GM21447 (cell line): ENCODE measurements at regions not wholly inside any gene's neighbourhood (a gene's known extent, or its start where the extent isn't known, plus 50 kb on each side); places are given as distances from the start of the nearest gene placed in this dataset.

Experiments used
- ATAC-seq: cut with Tn5 transposase; IDR thresholded peaks from one replicate; pipeline ENCODE4 v1.9.1; 2021; ENCODE audit not compliant: unreplicated experiment

DNA sequence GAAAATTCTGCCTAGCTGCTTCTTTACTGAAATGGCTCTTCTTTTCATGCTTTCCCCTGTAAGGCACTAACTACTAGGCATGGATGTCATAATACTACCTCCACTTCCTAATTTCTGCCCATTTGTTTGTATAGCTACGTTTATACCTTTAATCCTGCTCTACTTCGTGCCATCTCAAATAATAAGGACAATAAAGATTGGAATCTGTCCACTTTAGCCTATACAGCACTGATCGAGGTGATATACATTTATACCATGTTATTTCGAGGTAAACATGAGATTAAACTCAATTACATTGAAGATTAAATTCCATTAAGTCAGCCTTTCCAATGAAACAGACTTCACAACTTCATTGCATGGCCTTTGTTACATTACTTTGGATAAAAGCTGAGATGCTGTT, 390.6 kb upstream of the MARCKS start:
- ATAC-seq, result no peak

DNA sequence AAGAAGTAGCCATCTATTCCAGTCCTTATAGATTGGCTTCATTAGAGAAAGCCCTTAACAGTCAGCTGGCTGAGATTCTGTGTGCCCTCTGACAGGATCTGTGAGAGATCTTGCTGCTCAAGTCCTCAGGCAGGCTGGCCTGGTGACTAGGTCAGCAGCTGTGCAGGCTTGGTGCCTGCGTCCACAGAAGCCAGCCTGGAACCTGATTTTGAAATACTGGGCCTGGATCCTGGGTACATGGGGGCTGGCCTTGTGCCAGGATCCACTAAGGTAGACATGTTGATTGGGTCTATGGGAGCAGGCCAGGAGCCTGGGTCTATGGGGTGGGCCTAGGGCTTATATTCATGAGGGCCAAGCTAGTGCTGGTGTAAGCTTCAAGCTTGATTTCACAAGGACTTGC, 381.8 kb upstream of the MARCKS start:
- ATAC-seq, result no peak

DNA sequence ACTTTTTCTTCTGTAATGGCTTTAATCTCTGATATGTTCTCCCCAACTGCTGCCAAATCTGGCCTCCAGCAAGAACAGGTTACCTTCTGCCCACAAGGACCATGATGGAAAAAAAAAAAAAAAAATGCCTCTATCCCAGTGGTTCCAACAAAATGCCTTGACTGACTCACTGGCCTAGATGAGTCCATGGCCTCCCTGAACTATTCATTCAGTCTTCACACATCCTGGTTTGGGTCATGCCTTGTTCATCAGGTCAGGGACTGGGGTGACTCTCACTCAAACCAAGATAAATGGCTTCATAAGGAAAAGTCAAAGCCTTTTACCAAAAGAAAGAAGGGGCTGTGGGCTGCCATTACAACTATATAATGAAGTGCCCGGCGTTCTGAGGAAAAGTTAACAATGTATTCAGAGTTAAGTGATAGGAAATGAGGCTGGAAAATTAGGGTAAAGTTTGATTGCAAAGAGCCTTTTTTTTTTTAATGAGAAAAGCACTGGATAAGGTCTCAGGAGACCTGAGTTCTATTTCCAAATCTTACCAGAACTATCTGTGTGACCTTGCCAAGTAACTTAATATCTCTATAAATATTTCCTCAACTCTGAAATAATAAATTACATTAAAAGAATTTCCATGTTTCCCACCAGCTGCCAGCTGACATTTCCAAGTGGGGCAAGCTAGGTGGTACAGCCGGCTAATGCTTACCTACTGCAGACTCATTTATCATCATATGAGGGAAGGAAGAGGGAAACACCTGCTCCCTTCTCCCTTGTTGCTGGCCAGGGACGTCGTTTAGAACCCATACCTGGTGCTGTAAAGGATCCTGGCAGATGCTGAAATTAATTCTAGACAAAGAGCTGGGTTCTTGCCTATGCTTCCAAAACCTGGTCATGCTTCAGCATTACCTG, 380.0 kb upstream of the MARCKS start:
- ATAC-seq, result no peak

DNA sequence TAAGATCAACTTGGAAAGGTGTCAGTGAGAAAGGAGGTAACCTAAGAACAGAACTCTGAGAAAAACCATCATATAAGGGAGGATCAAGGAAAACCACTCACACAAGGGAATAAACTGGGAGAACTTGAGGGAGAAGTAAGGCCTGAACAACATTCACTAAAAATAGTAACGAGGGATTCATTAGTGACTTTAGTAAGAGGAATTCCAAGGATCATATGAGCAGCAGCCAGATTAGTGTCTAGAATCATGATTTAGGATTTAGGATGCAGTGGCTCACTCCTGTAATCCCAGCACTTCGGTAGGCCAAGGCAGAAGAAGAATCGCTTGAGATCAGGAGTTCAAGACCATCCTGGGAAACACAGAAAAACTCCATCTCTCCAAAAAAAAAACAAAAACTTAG, 376.5 kb upstream of the MARCKS start:
- no peak for ATAC-seq

DNA sequence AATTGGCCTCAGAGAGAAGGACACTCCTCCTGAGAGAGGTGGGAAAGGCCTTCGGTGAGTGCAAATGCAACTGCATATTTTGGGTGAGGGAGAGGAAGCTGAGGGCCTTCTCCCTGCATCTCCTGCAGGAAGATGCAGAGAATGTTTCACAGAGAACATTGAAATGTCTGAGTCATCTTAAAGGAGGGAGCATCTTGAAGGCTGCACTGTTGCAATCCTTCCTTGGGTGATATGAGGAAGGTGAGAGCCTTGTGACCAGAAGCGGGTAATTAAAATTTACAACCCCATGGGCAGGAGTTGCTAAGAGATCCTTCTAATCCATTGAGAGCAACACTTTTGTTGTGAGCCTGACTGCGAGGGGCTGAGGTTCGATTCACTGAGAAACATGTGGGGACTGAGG, 375.7 kb upstream of the MARCKS start:
- no peak for ATAC-seq

DNA sequence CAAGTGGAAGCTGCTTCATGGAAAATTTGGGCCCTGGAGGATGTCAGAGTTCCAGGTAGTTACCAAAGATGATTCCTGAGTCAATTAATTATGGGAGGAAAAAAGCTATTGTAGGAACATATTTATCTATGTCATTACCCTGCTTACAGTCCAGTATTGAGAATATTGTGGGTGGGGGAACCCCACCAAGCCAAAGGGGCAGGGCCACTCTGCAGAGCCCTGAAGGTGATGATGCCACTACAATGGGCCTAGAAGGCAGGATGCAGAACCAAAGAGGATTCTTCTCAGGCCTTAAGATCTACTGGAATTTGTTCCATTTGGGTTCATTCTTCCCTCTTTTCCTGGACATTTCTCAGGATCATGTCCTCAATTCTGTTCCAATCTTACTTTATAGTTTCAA, 375.2 kb upstream of the MARCKS start:
- no peak for ATAC-seq

DNA sequence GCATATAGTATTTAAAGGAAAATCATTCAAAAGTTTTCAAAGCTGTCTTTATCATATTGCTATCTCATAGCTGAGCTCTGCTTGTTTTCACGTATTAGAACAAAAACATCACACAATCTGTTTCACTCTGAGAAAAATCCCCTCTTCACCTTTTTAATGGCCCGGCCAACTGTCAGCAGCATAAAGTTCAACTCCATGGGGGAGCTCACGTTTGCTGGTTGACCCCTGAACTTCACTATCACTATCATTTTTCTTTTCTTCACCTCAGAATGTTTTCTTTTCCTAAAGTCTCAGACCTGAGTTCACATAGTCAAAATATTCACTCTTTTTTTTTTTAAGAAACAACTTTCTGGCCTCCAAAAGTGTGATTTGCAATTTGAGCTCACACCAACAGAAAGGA, 374.4 kb upstream of the MARCKS start:
- no peak for ATAC-seq

DNA sequence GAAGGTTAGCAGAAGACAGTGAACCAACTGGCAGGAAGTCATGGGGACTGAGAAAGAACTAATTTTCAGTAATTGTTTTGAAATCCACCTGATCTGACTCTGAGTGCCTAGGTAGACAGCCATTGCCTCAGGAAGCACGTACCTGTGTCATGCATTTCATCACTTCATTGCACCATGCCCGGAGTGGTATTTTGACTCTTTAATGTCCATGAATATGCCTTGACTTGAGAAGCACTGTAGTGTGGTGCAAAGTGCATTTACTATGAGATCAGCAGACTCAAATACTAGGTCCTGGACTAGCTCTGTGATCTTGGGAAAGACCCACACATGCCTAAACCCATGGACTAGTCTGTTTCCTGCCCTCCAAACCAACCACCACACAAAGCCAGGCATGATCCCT, 370.9 kb upstream of the MARCKS start:
- ATAC-seq, result no peak

DNA sequence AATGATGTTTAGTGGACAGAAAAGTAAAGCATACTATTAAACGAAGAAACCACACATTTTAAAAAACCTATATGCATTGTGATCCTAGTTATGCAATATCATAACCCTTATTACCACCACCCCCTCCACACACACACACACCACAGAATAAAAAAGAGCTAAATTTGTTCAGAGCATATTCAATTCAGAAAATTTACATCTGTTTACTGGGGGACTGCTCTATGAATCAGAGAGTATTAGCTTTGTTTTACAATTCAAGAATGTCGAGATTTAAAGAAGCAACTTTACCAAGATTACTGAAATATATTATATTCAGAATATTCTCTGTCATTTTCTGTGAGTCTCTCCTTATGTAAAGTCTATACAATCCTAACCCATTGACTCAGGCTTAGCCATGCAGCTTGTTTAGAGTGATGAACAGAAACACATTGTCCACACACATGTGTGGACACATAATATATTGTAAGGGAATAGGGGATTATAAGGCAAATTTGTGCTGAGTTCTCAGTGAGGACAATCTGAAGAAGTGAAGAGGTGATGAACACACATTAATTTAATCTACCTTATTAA, 369.6 kb upstream of the MARCKS start:
- no peak for ATAC-seq

DNA sequence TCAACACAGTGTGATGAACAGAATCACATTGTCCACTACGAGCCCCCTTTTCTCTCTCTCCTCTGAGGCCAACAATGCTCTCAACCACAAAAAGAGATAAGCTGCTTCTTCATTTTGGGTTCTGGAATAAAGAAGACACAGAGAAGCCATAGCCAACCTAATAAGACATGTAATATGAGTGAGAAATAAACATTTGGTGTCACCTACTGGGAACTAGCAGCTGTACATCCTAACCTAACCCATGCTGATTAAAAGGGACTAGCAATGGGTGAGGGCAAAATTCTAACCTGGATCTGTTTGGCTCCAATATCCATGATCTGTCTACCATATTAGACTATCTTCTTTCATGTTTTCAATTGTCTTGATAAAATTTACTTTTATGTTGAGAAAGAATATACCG, 369.1 kb upstream of the MARCKS start:
- no peak for ATAC-seq

DNA sequence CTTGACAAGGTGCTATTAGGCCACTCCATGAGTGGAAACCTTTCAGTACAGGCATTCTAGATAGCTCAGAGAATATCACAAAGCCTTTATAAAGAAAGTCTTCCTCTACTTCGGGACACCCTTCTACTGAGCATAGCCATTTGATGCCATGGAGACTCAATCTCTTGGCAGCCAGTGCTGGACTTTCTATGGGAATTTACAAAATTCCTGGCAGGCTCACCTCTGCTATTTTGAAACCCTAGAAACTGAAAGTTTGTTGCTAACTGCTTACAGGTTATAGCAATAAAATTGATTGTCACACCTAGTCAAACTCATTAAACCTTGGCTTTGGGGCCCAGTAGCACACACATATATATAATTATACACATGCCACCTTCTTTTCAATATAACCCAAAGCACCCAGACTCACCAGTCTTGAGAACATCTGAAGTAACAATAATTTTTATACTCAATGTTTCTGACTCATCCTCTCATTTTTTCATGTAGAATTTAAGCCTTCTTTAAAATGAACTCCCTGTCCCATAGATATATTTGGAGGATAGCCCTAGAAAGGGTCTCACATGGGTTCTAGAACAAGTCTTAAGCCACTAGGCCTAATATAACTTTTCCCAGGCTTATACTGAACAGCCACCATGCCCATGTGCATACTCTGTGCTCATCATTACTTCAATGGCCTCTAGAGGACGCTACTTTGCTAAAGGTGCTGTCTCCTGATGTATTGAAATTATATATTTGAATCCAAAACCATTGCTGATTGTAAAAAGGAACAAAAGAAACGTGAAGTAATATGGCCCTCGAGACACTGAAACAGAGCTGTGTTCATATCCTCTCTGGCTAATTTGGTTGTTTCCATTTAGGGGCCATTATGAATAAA, 368.1 kb upstream of the MARCKS start:
- ATAC-seq, result no peak

DNA sequence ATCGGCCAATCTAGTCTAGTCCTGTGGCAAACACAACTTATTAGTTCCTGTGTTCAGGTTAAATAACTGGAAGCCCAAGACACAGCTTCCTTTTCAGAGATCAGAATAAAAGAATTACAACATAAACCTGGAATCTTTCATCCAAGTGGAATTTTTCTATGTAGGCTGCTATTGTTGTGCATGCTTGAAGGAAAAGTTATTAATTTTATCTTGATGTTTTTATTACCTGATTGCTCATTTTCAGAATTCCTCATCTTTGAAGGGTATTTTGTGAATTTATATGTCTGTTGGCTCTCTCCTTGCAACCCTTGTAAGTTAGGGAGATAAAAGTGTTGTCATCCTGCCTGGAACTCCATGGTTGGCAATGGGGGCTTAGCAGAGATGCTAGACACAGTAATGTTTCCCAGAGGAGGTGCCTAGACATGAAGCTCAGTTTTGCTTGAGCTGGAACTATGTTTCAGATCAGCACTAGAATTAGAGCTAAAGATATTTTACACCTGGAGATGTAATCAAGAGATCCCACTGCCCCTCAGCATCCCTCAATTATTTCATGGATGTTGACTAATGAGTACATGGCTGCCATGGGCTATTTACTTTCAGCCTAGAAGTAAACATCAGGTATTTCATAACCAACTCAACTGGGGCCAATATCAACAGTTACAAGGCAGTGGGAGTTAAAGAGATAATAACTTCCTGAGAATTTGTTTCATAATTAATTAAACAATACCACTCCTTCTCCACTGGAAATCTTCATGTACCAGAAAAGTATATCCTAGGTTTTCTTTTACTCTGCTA, 367.0 kb upstream of the MARCKS start:
- no peak for ATAC-seq

DNA sequence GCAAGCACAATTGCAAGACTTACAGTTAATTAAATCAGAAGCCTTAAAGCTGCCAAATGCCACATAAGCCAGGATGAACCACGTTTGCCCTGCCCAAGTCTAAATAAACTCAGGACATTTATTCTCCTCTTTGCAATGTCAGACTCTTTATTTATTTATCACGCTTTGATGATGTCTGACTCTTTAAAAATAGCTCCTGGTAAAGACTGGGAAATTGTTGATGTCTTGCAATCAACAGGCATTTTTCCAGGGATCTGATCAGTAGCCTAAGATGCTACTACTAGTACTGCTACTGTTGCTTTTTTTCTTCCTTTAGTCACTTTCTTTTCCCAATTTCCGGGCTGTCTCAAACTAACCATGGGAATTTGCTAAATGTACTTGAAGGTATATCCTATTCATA, 365.8 kb upstream of the MARCKS start:
- ATAC-seq, result no peak

DNA sequence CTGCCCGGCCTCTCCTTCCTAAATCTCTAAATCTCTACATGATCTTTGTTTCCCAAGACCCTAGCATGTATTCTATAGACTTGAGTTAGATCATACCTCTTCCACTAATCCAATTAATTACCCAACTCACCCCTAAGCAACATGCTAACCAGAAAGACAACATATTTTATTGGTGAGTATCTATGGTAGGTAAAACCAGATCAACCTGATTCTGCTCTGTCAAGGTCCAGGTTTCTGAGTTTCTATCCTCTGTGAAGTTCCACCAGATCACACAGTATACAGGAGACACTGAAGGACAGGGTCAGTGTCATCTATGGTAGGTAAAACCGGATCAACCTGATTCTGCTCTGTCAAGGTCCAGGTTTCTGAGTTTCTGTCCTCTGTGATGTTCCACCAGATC, 363.2 kb upstream of the MARCKS start:
- no peak for ATAC-seq

DNA sequence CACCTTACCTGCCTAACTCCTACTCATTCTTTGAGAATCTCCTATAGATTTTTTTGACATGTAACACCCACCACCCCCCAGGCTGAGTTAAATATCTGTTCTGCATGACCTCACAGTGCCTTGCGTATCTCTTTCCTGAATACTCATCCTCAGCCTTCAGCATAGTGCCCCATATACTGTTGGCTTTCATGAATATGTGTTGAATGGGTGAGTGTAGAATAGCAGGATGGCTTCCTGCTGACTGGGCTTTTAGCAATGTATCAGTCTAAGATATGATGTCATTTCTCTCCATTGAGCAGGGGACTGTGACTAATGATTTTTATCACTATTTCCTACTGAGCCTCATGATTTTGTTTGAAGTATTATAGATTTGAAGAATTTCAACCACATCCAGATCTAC, 361.6 kb upstream of the MARCKS start:
- no peak for ATAC-seq

DNA sequence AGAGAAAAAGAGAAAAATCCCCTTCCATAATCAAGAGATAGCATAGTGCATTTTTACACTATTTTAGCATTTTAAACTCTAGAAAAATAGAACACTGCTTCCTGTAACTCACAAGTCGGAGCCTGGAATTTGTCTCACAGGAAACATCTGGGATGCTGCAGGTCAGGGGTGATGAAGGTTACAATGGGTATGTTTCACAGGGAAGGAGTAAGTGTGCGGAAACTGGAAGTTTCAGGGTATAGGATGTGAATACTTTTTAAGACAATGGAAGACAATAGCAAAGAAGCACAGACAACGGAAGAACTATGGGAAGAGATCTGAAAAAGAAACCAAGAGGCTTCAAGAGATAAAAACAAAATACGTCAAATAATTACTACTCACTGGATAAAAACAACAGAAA, 361.0 kb upstream of the MARCKS start:
- ATAC-seq, result no peak

DNA sequence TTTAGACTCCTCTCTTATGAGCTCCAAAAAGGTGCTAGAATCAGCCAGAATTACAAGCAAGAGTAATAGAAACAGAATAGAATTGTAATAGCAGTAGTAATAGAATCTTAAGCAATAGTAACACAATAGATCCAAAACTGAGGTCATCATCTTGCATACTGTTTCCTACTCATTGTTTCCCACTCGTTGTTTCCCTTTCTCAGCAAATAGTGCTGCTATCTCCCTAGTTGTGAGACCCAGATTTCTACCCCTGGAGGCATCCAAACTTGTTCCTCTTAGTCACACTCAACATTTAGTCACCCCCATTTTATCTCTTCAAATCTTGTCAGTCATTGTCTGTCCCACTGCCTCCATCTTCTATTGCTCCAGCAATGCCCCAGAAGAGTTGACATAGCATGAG, 356.9 kb upstream of the MARCKS start:
- ATAC-seq, result no peak

DNA sequence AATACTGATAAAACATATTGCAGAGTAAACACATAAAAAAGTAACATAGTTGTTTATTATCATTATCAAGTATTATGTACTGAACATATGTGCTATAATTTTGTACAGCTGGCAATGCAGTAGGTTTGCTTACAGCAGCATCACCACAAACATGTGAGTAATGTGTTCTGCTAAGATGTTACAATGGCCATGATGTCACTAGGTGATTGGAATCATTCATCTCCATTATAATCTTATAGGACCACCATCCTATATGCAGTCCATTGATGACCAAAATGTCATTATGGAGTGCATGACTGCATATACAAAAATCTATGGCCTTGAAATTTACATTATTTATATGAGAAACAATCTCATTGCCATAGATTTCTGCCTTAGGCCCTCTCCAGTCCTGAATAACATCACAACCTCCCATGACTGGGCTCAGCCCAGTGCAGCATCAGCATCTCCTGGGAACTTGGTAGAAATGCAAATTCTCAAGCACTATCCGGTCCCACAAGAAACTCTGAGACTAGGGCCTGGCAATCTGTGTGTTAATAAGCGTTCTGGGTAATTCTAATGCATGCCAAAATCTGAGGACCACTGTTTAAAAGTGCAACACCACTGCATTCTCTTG, 352.0 kb upstream of the MARCKS start:
- ATAC-seq, result no peak

DNA sequence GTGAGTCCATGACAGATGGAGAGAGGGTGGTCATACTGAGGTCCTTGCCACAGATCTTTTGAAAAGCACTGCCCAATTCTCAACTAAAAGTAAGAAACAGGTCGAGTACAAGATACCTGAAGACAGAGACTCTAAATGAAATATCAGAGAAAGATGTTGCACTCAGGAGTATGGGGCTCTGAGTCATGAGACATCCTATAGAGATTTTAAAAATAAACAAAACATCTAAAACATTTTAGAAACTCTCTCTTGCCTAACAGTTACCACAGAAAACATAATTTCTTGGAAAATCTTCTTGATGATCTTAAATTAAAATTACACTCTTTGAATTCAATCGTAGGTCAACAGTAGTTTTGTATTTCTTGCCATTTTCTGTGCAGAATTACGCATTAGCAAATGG, 348.9 kb upstream of the MARCKS start:
- no peak for ATAC-seq

DNA sequence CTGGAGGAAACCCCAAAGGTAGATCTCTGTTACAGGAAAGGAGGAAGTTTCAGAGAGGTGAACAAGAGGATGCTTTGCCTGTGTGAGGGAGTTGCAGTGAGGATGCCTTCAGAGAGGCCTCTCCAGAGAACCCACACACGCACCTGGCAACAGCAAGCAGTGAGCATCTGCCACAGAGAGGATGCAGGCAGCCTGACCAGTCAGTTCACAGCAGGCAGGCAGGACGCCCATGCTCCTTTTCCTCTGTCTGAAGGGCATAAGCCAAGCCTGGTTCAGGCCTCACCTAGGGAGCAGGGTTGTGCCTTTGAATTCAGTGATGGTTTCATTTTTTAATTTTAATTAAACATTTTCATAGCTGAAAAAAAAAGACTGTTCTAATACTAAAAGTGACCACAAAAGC, 346.0 kb upstream of the MARCKS start:
- no peak for ATAC-seq

DNA sequence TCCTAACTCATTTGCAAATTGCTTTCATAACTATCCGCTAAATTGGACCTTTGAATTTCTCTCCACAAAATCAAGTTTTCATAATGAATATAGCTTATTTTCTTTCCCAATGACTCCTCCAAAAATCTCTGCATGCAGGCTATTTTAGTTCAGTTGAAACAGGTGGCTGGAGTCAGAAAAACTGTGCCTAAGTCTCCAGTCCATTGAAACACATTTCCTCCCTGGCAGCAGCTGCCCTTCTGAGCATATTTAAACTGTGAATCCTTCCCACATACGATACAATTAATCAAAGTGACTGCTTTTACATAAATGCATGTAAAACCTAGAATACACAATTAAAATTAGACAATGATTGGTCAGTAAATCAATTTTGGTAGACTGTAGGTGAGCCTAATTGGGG, 344.6 kb upstream of the MARCKS start:
- ATAC-seq, result no peak
